HS-5 (cell line): ENCODE measurements at regions not wholly inside any gene's neighbourhood (a gene's known extent, or its start where the extent isn't known, plus 50 kb on each side); places are given as distances from the start of the nearest gene placed in this dataset.
"Not testable (repeated sequence)": the region's sequence is repeated elsewhere in the genome, so short reads cannot be mapped to it uniquely, and the experiment has no call there.

ENCODE experiments used
- DNase-seq: peaks from one replicate; pipeline ENCODE4 v3.0.0-alpha.2; 2012; ENCODE audit warnings: low read depth

- DNase-seq = no peak
Observed at GRCh38 chr16:66095676-66096075, 270.8 kb upstream of the CDH5 start.

- DNase-seq = no peak
Observed at GRCh38 chr16:66093191-66093590, 273.3 kb upstream of the CDH5 start.

GRCh38 chr16:66091471-66091891 is 275.0 kb upstream of the CDH5 start:
- no peak for DNase-seq

GRCh38 chr16:66088681-66089080 is 277.8 kb upstream of the CDH5 start:
- no peak for DNase-seq

- DNase-seq = no peak
Observed at GRCh38 chr16:66087308-66087707, 279.2 kb upstream of the CDH5 start.

GRCh38 chr16:66085651-66086050 is 280.8 kb upstream of the CDH5 start:
- DNase-seq = no peak

GRCh38 chr16:66084731-66085130 is 281.8 kb upstream of the CDH5 start:
- DNase-seq = not testable (repeated sequence)

- DNase-seq = no peak
Observed at GRCh38 chr16:66084306-66084705, 282.2 kb upstream of the CDH5 start.

GRCh38 chr16:66083171-66083570 is 283.3 kb upstream of the CDH5 start:
- DNase-seq = no peak

GRCh38 chr16:66082424-66082823 is 284.1 kb upstream of the CDH5 start:
- DNase-seq = no peak

GRCh38 chr16:66081775-66082366 is 284.6 kb upstream of the CDH5 start:
- peak; percentile 45 for DNase-seq

GRCh38 chr16:66079671-66080334 is 286.7 kb upstream of the CDH5 start:
- no peak for DNase-seq

- DNase-seq = no peak
Observed at GRCh38 chr16:66070140-66070917, 296.2 kb upstream of the CDH5 start.

- DNase-seq = no peak
Observed at GRCh38 chr16:66069587-66069986, 296.9 kb upstream of the CDH5 start.

GRCh38 chr16:66066404-66066803 is 300.1 kb upstream of the CDH5 start:
- no peak for DNase-seq

GRCh38 chr16:66065925-66066324 is 300.6 kb upstream of the CDH5 start:
- DNase-seq = no peak

GRCh38 chr16:66064801-66065530 is 301.5 kb upstream of the CDH5 start:
- DNase-seq = no peak

- no peak for DNase-seq
Observed at GRCh38 chr16:66058832-66059231, 307.7 kb upstream of the CDH5 start.

GRCh38 chr16:66058172-66058691 is 308.3 kb upstream of the CDH5 start:
- DNase-seq = no peak

- DNase-seq = no peak
Observed at GRCh38 chr16:66057057-66057456, 309.4 kb upstream of the CDH5 start.

GRCh38 chr16:66054095-66054494 is 312.4 kb upstream of the CDH5 start:
- DNase-seq = no peak

- no peak for DNase-seq
Observed at GRCh38 chr16:66052745-66053144, 313.7 kb upstream of the CDH5 start.
